ENCODE measurements at regions not wholly inside any gene's neighbourhood (a gene's known extent, or its start where the extent isn't known, plus 50 kb on each side); places are given as distances from the start of the nearest gene placed in this dataset.

DNA sequence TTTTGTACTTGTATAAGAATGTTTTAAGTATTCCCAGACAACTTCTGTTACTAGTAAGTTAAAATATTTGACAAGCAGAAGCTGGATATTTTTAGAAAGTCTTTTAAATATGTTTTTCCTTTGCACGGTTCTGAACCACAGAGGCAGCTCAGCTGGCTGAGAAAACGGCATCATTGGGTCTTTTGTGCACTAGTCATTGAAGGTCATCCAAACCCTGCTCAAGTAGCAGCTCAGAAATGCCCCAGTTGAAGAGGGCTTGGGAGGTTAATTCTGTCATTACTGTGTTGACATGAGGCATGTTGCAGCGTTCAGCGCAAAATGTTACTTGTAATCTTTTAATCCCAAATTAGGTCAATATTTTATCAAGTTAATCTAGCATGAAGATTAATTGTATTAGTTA, 383.7 kb upstream of the FAM241A start:
- DNase-seq: no peak

DNA sequence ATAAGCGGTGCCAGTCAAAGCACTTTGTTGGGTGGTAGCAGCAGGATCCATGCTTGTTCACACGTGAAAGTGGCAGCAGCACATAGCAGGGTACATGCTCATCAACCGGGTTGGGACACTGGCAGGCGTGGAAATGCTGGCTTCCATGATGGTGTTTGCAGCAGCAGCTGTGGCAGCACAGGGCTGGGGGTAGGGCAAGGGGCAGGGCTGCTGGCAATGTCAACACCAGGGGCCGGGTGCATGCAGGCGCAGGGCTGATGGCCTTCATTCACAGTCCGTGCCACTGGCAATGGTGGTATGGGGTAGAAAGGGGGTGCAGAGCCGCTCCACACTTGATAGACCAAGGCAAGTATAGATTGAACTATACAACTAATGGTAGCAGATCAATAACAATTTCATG, 374.7 kb upstream of the FAM241A start:
- DNase-seq: no peak

DNA sequence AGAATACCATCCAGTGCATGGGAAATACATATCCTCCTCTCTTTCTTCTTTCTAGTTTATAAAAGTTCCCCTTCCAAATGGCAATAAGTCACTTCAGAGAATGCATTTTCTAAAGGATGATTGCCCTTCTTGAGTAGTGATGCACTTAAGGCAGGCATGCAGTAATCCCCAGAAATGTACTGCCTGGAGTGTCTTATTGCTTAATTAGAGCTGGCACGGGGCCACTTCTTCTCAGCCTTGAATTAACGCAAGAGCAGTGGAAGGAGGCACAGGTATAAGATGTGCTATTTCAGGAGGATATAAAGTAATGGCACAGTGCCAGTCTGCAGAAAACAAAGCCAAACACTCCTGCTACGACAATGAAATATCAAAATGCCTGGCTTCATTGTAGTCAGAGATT, 371.4 kb upstream of the FAM241A start:
- DNase-seq: no peak

DNA sequence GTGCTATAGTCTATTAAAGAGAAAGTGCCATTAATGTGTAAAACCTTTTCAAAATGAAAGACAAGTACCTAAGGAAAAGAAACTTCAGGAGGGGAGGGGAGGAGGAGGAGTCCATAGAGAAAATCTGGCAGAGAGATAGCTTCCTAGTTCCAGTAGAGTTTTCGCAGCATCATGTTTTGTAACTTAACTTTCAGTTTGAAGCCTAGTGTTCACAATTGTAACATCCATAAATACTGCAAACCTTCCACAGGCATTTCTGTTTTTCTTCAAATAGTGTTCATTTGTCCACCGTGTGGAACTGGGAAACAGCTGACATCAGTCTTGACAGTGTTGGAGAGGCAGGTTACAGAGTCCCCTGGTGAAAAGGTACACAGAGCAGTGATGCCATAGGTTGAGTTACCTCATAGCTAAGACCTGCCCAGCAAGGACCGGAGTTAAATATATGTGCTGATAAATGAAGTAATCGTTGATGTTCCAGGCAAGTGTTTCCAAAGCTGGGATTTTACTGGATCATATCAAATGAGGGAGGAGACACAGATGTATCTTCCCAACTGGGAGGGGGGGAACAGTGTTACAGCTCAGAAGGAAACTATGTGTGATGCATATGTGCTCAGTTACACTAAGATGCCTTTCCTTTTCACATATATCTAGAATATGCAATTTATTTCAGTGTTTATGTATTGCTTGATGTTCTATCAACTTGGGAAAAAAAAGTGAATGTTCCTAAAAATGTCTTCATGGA, 369.5 kb upstream of the FAM241A start:
- no peak for DNase-seq

DNA sequence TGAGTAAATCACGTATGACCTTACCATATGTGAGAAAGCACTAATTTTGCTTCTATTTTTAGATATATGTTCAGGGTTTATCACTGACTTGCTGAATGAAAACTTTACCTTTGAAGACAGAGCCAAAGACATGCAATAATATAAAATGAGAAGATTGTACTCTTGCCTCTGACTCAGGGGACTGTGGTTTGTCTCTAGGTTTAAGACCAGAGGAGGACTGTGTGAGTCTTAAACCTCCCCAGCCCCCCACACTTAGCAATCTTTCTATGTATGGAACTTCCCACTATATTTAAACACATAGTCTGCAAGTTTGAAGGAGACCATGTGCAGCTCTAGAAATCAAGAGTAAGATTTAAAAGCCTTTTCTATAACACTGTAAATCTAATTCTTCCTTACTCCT, 368.7 kb upstream of the FAM241A start:
- DNase-seq: no peak

DNA sequence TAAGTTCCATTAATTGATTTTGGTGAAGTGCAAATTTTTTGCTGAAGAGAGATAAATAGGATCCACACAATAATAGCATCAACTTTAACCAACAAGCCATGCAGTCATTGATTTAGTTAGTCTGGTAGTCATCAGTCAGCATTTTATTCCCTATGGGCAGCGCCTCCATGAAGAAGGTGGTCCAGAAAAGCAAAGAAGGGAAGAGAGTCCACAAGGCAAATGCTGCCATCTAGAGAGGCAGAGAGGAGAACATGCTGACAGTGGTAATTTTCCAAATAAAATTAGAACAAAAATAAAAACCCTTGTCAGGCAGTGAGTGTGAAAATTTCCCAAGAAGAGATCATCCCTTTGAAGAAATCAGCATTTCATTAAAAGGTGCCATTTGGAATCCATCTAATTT, 366.7 kb upstream of the FAM241A start:
- no peak for DNase-seq

DNA sequence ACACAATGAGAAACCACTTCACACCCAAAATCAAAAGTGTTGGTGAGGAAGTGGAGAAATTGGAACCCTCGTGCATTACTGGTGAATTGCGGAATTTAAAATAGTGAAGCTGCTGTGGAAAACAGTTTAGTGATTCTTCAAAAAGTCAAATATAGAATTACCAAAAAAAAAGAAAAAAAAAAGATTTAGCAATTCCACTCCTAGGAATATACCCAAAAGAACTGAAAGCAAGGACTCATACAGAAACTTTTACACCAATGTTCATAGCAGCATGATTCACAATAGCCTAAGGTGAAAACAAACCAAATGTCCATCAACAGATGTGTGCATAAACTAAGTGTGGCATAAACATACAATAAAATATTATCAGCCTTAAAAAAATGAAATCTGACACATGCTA, 364.3 kb upstream of the FAM241A start:
- no peak for DNase-seq

DNA sequence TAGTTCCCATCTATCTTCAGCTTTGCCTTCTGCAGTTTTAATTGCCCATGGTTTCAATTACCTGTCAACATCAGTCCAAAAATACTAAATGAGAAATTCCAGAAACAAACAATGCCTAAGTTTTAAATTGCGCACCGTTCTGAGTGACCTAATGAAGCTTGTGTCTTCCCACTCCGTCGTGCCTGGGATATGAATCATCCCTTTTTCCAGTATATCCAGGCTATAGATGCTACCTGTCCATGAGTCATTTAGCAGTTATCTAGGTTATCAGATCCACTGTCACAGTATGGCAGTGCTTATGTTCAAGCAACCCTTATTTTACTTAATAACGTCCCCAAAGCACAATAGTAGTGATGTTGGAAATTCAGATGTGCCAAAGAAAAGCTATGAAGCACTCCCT, 363.6 kb upstream of the FAM241A start:
- DNase-seq: no peak

DNA sequence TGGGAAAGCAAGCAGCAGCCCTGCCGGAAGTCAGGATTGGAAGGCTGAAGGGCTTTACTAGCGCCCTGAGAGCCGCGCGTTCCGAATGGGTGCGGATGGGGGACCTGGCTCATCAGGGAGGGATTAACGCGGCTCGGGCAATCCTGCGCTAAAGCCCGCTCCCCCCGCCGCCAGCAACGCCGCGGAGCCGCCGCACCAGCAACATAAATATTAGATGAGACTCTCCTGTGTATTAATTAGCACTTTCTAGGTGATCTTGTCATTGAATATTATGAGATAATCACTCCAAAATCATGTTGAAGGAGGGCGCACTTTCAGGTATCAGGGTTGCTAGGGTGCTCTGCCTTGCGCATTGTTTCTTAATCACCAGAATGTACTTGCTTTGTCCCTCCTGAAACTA, 357.2 kb upstream of the FAM241A start:
- DNase-seq: no peak

DNA sequence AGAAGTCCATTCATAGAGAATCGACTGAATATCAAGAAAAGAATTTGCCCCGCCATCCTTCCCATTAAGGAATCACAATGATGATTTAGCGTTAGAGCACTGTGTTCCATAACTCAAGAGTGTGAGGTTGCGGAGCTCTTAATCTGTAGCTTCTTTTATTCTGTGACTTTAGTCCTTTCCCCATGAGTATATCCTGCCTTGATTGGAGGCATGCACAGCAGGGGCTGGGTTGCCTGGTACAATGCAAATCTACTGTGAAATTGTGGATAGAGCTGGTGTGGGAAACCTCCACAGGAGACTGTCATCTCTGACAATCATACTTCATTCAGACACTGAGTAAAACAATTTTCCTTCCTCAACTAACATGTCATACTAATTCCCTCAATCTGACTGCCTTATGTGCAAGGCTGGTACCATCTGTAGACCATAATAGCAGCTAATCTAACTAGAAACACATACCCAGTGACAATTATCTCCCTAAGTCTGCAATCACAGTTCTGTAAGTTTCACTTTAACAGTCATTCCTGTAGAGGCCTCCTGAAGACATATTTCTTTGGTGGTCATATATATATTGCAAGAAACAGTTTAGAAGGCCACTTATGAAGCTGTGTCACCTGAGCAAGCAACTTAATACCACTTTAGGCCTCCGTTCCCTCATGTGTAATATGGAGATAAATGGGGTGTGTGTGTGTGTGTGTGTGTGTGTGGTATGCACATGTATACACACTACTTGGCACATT, 355.2 kb upstream of the FAM241A start:
- no peak for DNase-seq

DNA sequence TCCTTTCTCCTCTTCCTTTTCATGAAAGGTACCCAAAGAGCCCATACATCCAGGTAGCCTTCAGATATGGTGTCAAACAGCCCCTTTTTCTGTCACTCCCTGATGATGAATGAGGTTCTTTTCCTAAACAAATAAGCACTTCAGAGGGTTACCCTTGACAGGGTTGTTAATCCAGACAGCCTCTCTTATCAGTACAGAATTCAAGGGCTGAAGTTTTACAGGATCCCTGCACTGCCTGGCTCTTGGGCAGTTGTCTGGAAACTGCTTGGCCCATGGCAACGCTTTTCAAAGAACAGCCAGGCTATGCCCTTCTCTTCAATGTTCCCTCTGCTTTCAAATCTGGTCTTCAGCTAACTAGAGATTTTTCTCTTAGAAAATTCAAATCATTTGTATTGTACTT, 352.6 kb upstream of the FAM241A start:
- DNase-seq: no peak

DNA sequence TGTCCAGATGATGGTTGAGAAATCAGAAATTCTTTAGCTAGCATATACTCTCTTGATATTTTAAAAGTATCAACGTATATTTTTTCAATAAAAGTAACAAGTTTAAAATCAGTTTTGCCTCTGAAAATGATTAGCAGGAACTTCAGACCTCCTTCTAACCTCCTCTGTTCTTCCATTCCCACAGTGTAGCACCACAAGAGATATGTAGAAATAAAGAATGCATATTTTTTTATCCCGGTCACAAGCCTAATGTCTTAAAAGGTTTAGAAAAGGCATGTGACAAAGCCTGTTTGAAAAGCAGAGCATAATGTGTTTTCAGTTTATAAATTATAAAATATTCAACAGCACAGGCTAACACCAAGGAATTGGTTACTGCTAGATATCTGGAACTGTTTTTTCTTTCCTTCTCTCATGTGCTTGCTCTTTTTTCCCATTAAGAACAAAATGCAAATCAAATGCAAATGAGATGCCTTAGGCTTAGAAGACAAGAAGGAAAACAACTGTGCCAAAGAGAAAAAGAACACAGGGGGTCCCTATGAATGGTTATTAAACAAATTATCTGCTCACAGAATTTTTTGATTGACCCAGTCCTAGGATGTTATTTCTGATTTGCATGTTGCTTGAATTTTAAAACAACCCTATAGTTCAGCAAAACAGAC, 351.7 kb upstream of the FAM241A start:
- no peak for DNase-seq

DNA sequence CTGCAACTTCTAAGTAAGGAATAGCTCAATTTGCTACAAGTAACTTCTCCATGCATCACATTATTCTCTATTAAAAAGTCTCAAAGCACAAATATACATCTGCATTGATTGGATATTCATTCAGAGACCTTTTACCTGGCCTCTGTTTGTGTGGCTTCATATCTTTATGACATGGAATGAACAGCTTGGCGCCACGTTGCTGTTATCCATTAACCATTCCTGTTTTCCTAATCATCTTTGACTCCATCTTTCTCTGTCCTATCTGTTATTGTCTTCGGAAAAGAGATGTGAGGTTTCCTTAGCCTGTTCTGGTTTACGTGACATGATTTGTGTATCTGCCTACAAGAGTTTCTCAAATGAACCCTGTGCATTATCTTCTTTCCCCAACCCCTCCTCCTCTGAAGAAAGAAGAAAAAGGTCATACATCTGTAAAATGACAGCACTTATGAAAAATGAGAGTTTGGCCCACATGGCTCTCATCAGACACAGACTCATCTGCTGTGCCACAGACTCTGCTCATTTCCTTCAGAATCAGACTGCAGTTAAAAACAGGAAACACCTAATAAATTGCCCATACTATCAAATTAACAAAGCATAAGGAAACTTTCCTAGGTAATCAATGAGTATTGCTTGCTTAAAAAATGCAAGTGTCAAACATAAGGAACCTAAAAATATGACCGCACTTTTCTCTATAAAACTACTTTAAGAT, 347.6 kb upstream of the FAM241A start:
- no peak for DNase-seq

DNA sequence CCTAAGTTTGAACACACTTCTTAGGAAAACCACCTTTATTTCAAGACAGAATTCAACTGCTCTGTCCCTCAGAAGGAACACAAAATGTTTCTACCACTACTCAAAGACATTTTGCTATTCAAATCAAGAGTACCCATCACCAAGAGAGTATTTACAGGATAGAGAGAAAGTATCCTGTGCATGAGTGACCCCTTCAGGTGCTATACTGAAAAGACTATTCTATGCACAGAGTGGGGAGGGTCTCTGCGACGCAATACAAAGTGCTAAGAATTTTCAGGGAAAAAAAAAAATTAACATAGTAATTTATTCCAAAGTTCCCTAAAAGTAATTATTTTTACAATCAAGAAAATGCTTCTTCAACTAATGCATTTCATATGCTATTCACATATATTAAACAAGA, 346.4 kb upstream of the FAM241A start:
- DNase-seq: no peak

DNA sequence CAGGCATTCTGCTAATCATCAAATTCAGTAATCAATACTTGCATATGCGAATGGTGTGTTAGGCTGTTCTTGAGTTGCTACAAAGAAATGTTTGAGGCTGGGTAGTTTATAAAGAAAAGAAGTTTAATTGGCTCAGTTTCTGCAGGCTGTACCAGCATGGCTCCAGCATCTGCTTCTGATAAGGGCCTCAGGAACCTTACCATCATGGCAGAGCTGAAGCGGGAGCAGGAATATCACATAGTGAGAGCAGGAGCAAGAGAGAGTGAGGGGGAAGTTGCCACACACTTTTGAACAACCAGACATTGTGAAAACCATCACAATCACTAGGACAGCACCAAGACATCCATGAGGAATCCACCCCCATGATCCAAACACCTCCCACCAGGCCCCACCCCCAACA, 344.7 kb upstream of the FAM241A start:
- no peak for DNase-seq

DNA sequence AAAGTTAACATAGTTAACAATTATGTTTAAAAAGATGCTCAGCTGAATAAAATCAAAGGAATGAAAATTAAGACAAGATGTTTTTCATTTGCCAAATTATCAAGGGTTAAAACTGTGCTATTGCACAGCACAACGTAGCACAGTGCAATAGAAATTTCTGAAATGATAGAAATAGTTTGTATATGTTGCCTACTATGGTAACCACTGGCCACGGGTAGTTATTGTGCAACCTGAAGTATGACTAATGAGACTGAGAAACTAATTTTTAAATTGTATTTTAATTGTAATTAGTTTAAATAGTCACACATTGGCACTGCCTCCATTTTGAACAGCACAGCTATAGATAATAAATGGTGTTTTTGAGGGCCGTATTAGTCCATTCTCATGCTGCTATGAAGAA, 343.1 kb upstream of the FAM241A start:
- no peak for DNase-seq

DNA sequence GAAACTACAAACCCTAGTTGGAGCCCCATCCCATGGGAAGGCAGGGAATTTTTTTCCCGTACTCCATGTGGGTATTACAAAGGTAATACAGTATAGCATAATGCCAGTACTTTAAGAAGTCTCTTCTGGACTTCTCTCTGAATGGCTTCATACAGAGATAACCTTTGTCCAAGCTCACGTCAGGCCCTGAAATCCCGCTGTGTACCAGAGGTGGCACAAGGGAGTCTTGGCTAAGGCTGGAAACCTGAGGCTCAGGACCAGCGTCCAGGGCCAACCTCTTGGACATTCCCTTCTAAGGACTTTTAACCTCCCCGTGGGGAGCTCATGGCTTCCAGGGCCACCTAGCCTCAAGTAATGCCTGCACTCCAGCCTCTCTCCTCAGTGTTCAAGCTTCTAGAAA, 338.9 kb upstream of the FAM241A start:
- no peak for DNase-seq

DNA sequence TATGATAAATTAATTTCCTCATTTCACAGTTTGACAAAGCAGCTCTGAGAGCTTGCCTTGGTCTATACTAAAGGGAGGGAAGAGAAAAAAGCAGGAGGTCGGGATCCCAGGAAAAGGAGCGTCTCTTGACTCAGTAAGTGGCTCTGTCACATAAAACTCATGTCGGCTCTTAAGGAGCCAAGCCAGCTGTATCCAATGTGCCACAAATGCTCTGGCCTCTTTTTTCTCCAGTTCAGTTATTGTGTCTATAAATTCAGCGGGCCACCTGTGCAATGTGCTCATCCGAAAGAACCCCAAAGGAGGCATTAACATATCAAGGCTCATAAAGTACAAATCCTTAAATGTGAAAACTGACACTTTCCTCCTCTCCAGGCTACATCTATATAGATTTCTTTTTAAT, 337.7 kb upstream of the FAM241A start:
- DNase-seq: no peak

DNA sequence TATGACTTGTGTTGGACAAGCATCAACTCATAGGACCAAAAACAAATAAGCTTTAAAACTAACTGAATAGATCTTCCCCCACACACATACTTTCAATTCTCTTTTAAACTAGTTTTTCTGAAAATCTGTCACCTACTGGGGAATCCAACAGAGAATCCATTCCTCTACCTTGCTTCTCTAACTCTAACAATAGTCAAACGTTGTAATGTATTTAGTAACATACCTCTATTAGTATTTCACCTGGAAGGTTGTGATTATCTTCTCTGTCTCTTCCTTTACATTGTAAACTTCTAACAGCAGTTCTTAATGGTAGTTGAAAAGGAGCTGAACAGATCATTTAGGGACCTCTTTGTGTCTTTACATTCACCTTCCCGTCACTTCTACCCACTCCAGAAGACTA, 337.1 kb upstream of the FAM241A start:
- no peak for DNase-seq

DNA sequence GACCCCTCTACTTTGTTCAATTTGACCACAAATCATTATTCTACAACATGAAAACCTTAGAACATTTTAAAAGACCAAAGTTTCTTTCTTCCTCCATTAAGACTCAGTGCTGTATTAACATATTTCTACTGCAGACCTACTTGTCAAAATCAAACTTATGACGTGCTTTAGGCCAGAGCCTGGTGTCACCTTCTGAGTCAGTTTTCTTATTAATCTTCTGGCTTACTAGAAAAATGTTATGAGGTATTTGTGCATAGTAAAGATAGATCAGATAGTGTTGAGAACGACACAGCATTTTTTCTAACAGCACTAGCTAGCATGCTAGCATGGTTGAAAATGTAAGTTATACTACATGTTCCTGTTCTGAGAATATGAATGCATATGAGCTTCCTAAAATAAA, 333.6 kb upstream of the FAM241A start:
- DNase-seq: no peak

DNA sequence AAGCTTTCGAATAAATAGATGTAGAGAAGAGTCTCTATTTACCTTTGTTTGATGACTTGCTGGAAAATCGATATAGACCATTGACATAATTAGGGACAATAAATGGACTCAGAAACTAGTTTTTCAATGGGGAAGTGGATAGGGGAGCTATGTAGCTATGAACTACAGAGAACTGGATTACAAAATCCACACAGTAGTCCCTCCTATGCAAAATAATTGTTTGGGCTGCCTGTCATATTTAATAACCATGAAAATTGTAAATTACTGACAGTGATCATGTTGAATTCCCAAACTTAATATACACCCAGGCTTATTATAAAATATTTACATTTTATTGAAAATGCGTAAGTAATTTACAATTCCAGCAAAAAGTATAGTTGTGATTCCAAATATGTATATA, 333.1 kb upstream of the FAM241A start:
- DNase-seq: no peak

DNA sequence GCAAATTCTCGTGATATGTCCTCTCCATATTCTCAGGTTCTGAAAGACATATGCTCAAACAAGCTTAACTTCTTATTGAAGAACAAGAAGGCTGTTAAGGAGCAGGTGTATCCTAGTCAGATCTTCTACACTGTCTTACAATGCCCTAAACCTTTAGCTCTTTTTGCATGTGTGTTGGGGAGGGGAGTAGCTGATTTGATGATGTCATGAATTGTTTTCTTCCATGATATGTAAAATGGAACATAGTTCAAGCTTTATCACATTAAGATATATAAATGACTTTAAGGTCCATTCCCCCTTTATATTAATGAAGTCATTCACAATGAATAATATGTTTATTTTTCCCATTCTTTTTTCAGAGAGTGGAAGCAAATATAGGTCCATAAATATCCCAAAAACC, 332.5 kb upstream of the FAM241A start:
- DNase-seq: no peak

DNA sequence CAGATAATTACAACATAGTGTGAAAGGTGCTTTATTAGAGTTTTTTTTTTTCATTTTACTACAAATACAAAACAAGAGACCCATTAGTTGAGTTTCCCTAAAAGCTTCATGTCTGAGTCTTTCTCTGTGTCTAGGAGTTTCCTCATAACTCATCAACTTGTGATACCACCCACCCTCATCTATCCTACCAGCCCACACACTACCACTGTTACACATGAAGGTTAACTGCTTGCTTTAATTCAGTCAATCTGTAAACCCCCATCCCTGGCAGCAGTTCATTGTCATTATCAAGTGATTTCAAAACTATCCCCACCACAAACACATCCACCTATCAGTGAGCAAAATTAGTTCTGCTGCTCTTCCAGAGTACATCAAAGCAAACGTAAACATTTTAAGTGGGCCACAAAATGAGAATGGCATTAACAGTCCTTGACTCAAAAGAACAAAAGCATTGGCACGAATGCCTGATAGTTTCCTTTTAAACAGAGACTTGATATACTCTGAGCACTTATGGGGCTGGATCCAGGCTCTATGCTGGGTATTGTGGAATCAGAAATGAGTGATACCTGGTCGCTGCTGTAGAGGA, 331.6 kb upstream of the FAM241A start:
- DNase-seq: no peak

Data from NCI-H1694 treated with DMSO at 0.1 percent for 48 hours (cell line).